ENCODE measurements at regions not wholly inside any gene's neighbourhood (a gene's known extent, or its start where the extent isn't known, plus 50 kb on each side); places are given as distances from the start of the nearest gene placed in this dataset.

DNA sequence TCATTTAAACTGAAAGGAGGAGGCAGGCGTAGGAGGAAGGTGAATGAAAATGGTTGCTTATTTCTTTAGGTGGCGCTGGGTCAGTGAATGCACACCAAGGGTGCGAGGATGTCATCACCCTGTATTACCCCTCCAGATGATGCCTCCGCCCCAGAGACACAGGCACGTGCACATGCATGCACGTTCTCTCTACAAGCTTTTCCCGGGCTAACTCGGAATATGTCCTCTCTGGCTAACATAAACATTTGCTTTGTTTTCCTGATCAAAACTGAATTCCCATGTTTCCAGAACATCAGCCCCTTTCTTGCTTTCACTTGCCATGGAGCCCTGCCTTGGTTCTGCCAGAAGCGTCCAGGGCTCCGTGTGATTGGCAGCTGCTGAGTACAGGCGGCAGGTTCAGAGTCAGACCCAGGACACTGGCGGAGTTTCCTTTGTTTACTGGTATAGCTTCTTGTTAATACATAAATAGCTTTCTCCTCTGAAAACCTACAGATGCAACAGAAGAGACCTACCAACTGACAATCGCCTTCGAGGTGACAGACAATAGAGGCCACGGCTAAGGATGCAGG lies 131.2 kb upstream of the RPS6KA2 start:
- no peaks in the 10 kb centered on the region for H3K4me1 ChIP-seq (ENCODE audit: control insufficient read depth in 1 of 2, insufficient read depth in 2 of 2, low read length in 2 of 2)
- no peak for DNase-seq
- no peaks in the 10 kb centered on the region for H3K36me3 ChIP-seq (ENCODE audit: control insufficient read depth in 1 of 2, insufficient read depth in 2 of 2, low read length in 1 of 2)
- H3K9me3 ChIP-seq (ENCODE audit: control insufficient read depth, low read length), result no peaks in the 10 kb centered on the region
- ATAC-seq (ENCODE audit: low FRiP score), result no peak
- 67 to 74% methylated on average over 15 of the region's 15 CpGs for WGBS, 2 donors
- no peaks in the 10 kb centered on the region for H3K27me3 ChIP-seq (ENCODE audit: control insufficient read depth in 1 of 2, insufficient read depth in 2 of 2, low read length in 1 of 2)
- H3K4me3 ChIP-seq (ENCODE audit: low read length in 2 of 2), result no peak overlapping the region
- H3K27ac ChIP-seq (ENCODE audit: low read depth in 1 of 2, low read length in 2 of 2), result no peak overlapping the region
- intact Hi-C loops (cut with DNase I), result no loop called here

DNA sequence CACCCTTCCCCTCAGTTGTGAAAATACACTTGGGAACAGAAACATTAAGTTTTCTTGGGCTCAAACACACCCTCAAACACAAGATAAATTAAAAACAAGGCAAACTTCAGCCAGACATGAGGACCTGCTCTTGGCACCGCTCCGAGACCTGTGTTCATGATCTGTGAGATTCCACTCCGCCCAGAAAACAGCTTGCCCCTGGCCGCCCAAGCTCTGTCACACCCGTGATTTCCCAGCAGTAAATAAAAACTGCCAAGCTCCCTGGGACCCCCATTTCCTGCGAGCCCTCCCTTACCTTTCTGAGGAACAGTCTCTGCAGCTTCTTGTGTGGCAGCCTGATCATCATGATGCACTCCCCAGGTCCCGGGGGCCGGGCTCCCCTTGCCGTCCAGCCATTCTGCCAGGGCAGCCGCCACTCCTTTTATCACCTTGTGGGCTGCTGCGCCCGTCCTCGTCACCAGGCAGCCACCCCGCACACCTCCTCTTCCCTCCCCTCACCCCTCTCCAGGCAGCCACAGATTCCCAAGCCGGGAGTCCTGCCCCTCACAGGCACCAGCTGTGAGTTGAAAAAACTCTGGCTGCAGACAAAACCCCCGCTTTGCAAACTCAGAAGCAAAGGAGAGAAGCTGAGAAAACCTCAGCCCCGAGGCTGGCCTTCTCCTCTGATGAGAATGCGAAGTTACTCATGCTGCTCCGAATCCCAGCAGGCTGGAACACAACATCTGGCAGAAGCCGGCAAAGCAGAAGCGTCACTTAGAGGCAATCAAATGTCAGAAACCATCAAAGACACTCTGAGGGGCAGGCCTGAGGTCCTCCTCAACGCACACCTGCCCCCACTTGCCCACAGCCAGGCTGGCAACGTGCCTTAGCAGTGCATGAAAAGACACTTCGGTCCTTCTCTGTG lies 130.4 kb upstream of the RPS6KA2 start:
- intact Hi-C loops (cut with DNase I), result no loop called here
- H3K4me3 ChIP-seq (ENCODE audit: low read length in 2 of 2), result no peak overlapping the region
- no peaks in the 10 kb centered on the region for H3K27me3 ChIP-seq (ENCODE audit: control insufficient read depth in 1 of 2, insufficient read depth in 2 of 2, low read length in 1 of 2)
- no peak for ATAC-seq (ENCODE audit: low FRiP score)
- no peaks in the 10 kb centered on the region for H3K9me3 ChIP-seq (ENCODE audit: control insufficient read depth, low read length)
- no peaks in the 10 kb centered on the region for H3K4me1 ChIP-seq (ENCODE audit: control insufficient read depth in 1 of 2, insufficient read depth in 2 of 2, low read length in 2 of 2)
- no peak for DNase-seq
- no peaks in the 10 kb centered on the region for H3K36me3 ChIP-seq (ENCODE audit: control insufficient read depth in 1 of 2, insufficient read depth in 2 of 2, low read length in 1 of 2)
- WGBS, 2 donors, result 8 to 9% methylated on average over 24 of the region's 24 CpGs
- H3K27ac ChIP-seq (ENCODE audit: low read depth in 1 of 2, low read length in 2 of 2), result no peak overlapping the region

GRCh38 chr6:166754218-166755030 lies 127.4 kb upstream of the RPS6KA2 start:
- Histone ChIP-seq H3K9me3 (ENCODE audit: control insufficient read depth, low read length) (no peaks in the 10 kb centered on the region), H3K4me1 (ENCODE audit: control insufficient read depth in 1 of 2, insufficient read depth in 2 of 2, low read length in 2 of 2) (no peaks in the 10 kb centered on the region), H3K4me3 (ENCODE audit: low read length in 2 of 2) (no peak overlapping the region), H3K27me3 (ENCODE audit: control insufficient read depth in 1 of 2, insufficient read depth in 2 of 2, low read length in 1 of 2) (no peaks in the 10 kb centered on the region), H3K36me3 (ENCODE audit: control insufficient read depth in 1 of 2, insufficient read depth in 2 of 2, low read length in 1 of 2) (no peaks in the 10 kb centered on the region), H3K27ac (ENCODE audit: low read depth in 1 of 2, low read length in 2 of 2) (no peak overlapping the region)
- intact Hi-C loops (cut with DNase I), result no loop called here
- DNase-seq (no peak), ATAC-seq (ENCODE audit: low FRiP score) (no peak)
- 93 to 96% methylated on average over 13 of the region's 13 CpGs for WGBS, 2 donors

DNA sequence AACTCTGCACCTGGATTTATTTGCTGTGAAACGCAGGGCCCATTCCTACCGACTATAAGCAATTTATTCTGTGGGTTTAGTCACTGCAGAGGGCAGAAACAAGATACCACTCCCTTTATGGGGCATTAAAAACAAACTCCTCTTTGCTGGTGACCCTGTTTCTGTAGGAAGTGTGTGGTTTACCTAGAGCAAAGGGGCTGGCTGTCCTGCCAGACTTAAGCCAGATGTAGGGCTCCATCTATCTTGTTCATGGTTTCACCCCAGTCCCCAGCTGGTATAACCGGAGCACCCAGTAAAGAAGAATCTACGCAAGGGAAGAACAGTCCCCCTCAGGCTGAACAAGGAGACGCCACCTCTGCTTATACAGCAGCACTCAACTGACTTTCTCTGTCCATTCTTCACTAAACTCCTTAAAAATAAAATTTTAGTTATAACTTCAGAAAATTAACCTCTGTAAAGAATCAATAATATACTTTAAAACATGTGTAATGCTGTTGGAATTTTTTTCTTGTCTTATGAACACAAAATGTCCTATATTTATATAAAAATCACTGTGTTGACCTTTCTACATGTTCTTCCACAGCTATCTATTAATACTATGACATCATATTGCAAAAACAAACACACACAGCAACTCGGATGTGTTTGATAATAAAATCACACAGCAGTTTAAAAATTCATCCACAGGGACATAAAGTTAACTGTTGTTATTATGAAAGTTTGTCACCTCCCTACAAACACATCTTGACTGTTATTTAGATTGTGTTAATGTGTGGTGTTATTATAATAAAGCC lies 126.1 kb upstream of the RPS6KA2 start:
- DNase-seq, result no peak
- 59 to 67% methylated on average over 6 of the region's 6 CpGs for WGBS, 2 donors
- no peaks in the 10 kb centered on the region for H3K36me3 ChIP-seq (ENCODE audit: control insufficient read depth in 1 of 2, insufficient read depth in 2 of 2, low read length in 1 of 2)

GRCh38 chr6:166752097-166752496 lies 125.0 kb upstream of the RPS6KA2 start:
- WGBS, 2 donors, result 86 to 88% methylated on average over 9 of the region's 9 CpGs
- intact Hi-C loops (cut with DNase I), result no loop called here
- H3K36me3 ChIP-seq (ENCODE audit: control insufficient read depth in 1 of 2, insufficient read depth in 2 of 2, low read length in 1 of 2), result no peaks in the 10 kb centered on the region
- no peak for ATAC-seq (ENCODE audit: low FRiP score)
- no peak overlapping the region for H3K4me3 ChIP-seq (ENCODE audit: low read length in 2 of 2)
- no peaks in the 10 kb centered on the region for H3K9me3 ChIP-seq (ENCODE audit: control insufficient read depth, low read length)
- H3K4me1 ChIP-seq (ENCODE audit: control insufficient read depth in 1 of 2, insufficient read depth in 2 of 2, low read length in 2 of 2), result no peaks in the 10 kb centered on the region
- DNase-seq, result no peak
- no peaks in the 10 kb centered on the region for H3K27me3 ChIP-seq (ENCODE audit: control insufficient read depth in 1 of 2, insufficient read depth in 2 of 2, low read length in 1 of 2)
- H3K27ac ChIP-seq (ENCODE audit: low read depth in 1 of 2, low read length in 2 of 2), result no peak overlapping the region

More for the DNA sequence above, 126.1 kb upstream of the RPS6KA2 start:
- no peaks in the 10 kb centered on the region for H3K4me1 ChIP-seq (ENCODE audit: control insufficient read depth in 1 of 2, insufficient read depth in 2 of 2, low read length in 2 of 2)
- no peaks in the 10 kb centered on the region for H3K27me3 ChIP-seq (ENCODE audit: control insufficient read depth in 1 of 2, insufficient read depth in 2 of 2, low read length in 1 of 2)
- H3K27ac ChIP-seq (ENCODE audit: low read depth in 1 of 2, low read length in 2 of 2), result no peak overlapping the region
- no peak for ATAC-seq (ENCODE audit: low FRiP score)
- no peak overlapping the region for H3K4me3 ChIP-seq (ENCODE audit: low read length in 2 of 2)
- H3K9me3 ChIP-seq (ENCODE audit: control insufficient read depth, low read length), result no peaks in the 10 kb centered on the region
- intact Hi-C loops (cut with DNase I), result no loop called here

DNA sequence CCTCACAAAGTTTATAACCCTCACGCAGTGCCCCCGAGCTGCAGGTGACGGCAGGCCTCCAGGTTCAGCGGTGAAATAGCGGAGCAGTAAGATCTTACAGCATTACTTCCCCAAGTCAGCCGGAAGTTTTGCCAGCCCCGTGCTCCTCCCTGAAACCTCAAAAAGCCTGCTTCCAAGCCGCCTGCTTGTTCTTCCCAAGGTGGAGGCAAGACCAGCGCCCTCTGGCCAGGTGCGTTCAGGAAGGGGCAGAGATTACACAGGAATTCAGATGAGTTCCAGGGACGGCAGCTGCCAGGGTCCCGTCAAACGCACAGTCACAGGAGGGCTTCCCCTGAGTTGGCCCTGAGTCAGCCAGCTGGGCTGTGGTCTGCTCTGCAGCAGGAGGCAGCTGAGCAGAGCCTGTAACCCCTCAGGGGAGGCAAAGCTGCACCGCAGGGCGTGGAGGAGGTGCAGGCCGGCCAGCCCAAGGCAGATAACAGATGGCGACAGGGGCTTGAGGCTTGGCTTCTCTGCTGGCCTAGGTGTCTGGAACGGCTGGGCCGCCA lies 124.1 kb upstream of the RPS6KA2 start:
- no peaks in the 10 kb centered on the region for H3K36me3 ChIP-seq (ENCODE audit: control insufficient read depth in 1 of 2, insufficient read depth in 2 of 2, low read length in 1 of 2)
- intact Hi-C loops (cut with DNase I), result no loop called here
- ATAC-seq (ENCODE audit: low FRiP score) (peak; percentile 53), DNase-seq (no peak)
- 62 to 70% methylated on average over 19 of the region's 19 CpGs for WGBS, 2 donors
- no peak overlapping the region for H3K4me3 ChIP-seq (ENCODE audit: low read length in 2 of 2)
- no peaks in the 10 kb centered on the region for H3K27me3 ChIP-seq (ENCODE audit: control insufficient read depth in 1 of 2, insufficient read depth in 2 of 2, low read length in 1 of 2)
- no peak overlapping the region for H3K27ac ChIP-seq (ENCODE audit: low read depth in 1 of 2, low read length in 2 of 2)
- H3K9me3 ChIP-seq (ENCODE audit: control insufficient read depth, low read length), result no peaks in the 10 kb centered on the region
- no peaks in the 10 kb centered on the region for H3K4me1 ChIP-seq (ENCODE audit: control insufficient read depth in 1 of 2, insufficient read depth in 2 of 2, low read length in 2 of 2)

GRCh38 chr6:166750108-166750793 lies 123.2 kb upstream of the RPS6KA2 start:
- Histone ChIP-seq H3K4me3 (ENCODE audit: low read length in 2 of 2) (no peak overlapping the region), H3K36me3 (ENCODE audit: control insufficient read depth in 1 of 2, insufficient read depth in 2 of 2, low read length in 1 of 2) (no peaks in the 10 kb centered on the region), H3K27ac (ENCODE audit: low read depth in 1 of 2, low read length in 2 of 2) (no peak overlapping the region), H3K9me3 (ENCODE audit: control insufficient read depth, low read length) (no peaks in the 10 kb centered on the region), H3K27me3 (ENCODE audit: control insufficient read depth in 1 of 2, insufficient read depth in 2 of 2, low read length in 1 of 2) (no peaks in the 10 kb centered on the region), H3K4me1 (ENCODE audit: control insufficient read depth in 1 of 2, insufficient read depth in 2 of 2, low read length in 2 of 2) (no peaks in the 10 kb centered on the region)
- intact Hi-C loops (cut with DNase I), result no loop called here
- ATAC-seq (ENCODE audit: low FRiP score) (no peak), DNase-seq (no peak)
- 75 to 82% methylated on average over 19 of the region's 19 CpGs for WGBS, 2 donors

- ATAC-seq (ENCODE audit: low FRiP score), result no peak
Measured at GRCh38 chr6:166749666-166750065, 122.6 kb upstream of the RPS6KA2 start.

More at GRCh38 chr6:166749666-166750065, 122.6 kb upstream of the RPS6KA2 start:
- Histone ChIP-seq H3K27me3 (ENCODE audit: control insufficient read depth in 1 of 2, insufficient read depth in 2 of 2, low read length in 1 of 2) (no peaks in the 10 kb centered on the region), H3K9me3 (ENCODE audit: control insufficient read depth, low read length) (no peaks in the 10 kb centered on the region), H3K4me1 (ENCODE audit: control insufficient read depth in 1 of 2, insufficient read depth in 2 of 2, low read length in 2 of 2) (no peaks in the 10 kb centered on the region), H3K27ac (ENCODE audit: low read depth in 1 of 2, low read length in 2 of 2) (no peak overlapping the region), H3K4me3 (ENCODE audit: low read length in 2 of 2) (no peak overlapping the region), H3K36me3 (ENCODE audit: control insufficient read depth in 1 of 2, insufficient read depth in 2 of 2, low read length in 1 of 2) (no peaks in the 10 kb centered on the region)
- intact Hi-C loops (cut with DNase I), result no loop called here
- DNase-seq, result no peak
- 59 to 61% methylated on average over 4 to 6 of the region's 6 CpGs for WGBS, 2 donors

Data from aorta (tissue), 5 donors.